Common myeloid progenitor, CD34-positive (primary cell): ENCODE measurements at regions not wholly inside any gene's neighbourhood (a gene's known extent, or its start where the extent isn't known, plus 50 kb on each side); places are given as distances from the start of the nearest gene placed in this dataset.
A peak's percentile ranks its signal among the peaks of the same experiment; 100 is the strongest.

Source experiments
- CTCF ChIA-PET: fragments of 350-600 bp; sonication (Branson Sonifier 250); formaldehyde crosslinking; loops from one replicate; lab custom pipeline; 2021; ENCODE audit warnings: antibody characterized with exemption; lab: Charles Lee
- POLR2A ChIA-PET: fragments of 350-600 bp; sonication (Branson Sonifier 250); formaldehyde crosslinking; loops from one replicate; lab custom pipeline; 2021; ENCODE audit warnings: antibody characterized with exemption; lab: Charles Lee
- DNase-seq, 3 donors: peaks; one replicate each; pipeline versions ENCODE4 v3.0.0 to v3.0.0-alpha.2; 2013
- H3K27ac ChIP-seq, 2 experiments: 1 replicate in 1 of 2; 2 replicates in 1 of 2; pipeline ENCODE4 v1.7.0; 2013; ENCODE audit warnings: inconsistent platforms in 2 of 2, low read length in 2 of 2, mild to moderate bottlenecking in 2 of 2, low read depth in 1 of 2, moderate library complexity in 1 of 2; ENCODE audit not compliant: severe bottlenecking in 2 of 2, insufficient read depth in 1 of 2, poor library complexity in 1 of 2
- H3K27me3 ChIP-seq, 5 experiments: replicated peaks in 2 of 5; 1 replicate in 3 of 5; 2 replicates in 2 of 5; pipeline versions ENCODE4 v1.6.1 to v1.7.0; 2013; ENCODE audit warnings: low read length in 4 of 5, mild to moderate bottlenecking in 2 of 5, moderate library complexity in 2 of 5, inconsistent platforms in 1 of 5; ENCODE audit not compliant: insufficient read depth in 5 of 5, control insufficient read depth in 4 of 5
- H3K36me3 ChIP-seq, 4 experiments: 1 replicate in 2 of 4; 2 replicates in 2 of 4; pipeline versions ENCODE4 v1.6.1 to v1.7.0; 2013; ENCODE audit warnings: low read length in 3 of 4, control low read depth in 1 of 4, mild to moderate bottlenecking in 1 of 4; ENCODE audit not compliant: control insufficient read depth in 4 of 4, insufficient read depth in 4 of 4
- H3K4me1 ChIP-seq, 4 experiments: 1 replicate in 3 of 4; 2 replicates in 1 of 4; pipeline versions ENCODE4 v1.6.1 to v1.7.1; 2013; ENCODE audit warnings: low read length in 3 of 4, mild to moderate bottlenecking in 3 of 4, control low read depth in 1 of 4, inconsistent platforms in 1 of 4, moderate library complexity in 1 of 4; ENCODE audit not compliant: control insufficient read depth in 4 of 4, insufficient read depth in 4 of 4; ENCODE audit errors: control extremely low read depth in 1 of 4
- H3K4me3 ChIP-seq, 7 experiments: 1 replicate in 4 of 7; 2 replicates in 3 of 7; pipeline versions ENCODE4 v1.5.1 to v1.7.0; 2013; ENCODE audit warnings: mild to moderate bottlenecking in 7 of 7, low read length in 6 of 7, moderate library complexity in 6 of 7, inconsistent platforms in 2 of 7, low read depth in 2 of 7, control low read depth in 1 of 7; ENCODE audit not compliant: insufficient read depth in 4 of 7, control insufficient read depth in 1 of 7; ENCODE audit errors: extremely low read depth in 1 of 7
- H3K9me3 ChIP-seq, 5 experiments: 1 replicate in 4 of 5; 2 replicates in 1 of 5; pipeline versions ENCODE4 v1.6.1 to v1.7.1; 2013; ENCODE audit warnings: low read length in 4 of 5, mild to moderate bottlenecking in 2 of 5, inconsistent platforms in 1 of 5, low read depth in 1 of 5, moderate library complexity in 1 of 5; ENCODE audit not compliant: control insufficient read depth in 4 of 5, insufficient read depth in 2 of 5; ENCODE audit errors: control extremely low read depth in 1 of 5
- WGBS: methylation state at CpG from one replicate; pipeline ENCODE4 v1.1.5; 2013; ENCODE audit not compliant: insufficient coverage; 5-methylcytosine and 5-hydroxymethylcytosine counted together

GRCh38 chrX:39308126-39308525 lies 506.9 kb downstream of the MID1IP1 start:
- Histone ChIP-seq H3K9me3 (peaks cover 0 to 4% (median 3%) of the 10 kb centered on the region in 5 experiments), H3K27ac (no peak overlapping the region), H3K27me3 (no peaks in the 10 kb centered on the region), H3K36me3 (no peaks in the 10 kb centered on the region), H3K4me1 (peaks cover 6 to 32% (median 13%) of the 10 kb centered on the region in 4 experiments), H3K4me3 (no peak overlapping the region)
- ChIA-PET CTCF (no interaction called here), POLR2A (no interaction called here)
- 71% methylated on average over 1 of the region's 1 CpG for WGBS
- no peak for DNase-seq

GRCh38 chrX:39309018-39309635 lies 507.9 kb downstream of the MID1IP1 start:
- no peaks in the 10 kb centered on the region for H3K36me3 ChIP-seq
- WGBS = 72% methylated on average over 4 of the region's 6 CpGs
- peaks cover 6 to 32% (median 13%) of the 10 kb centered on the region in 4 experiments for H3K4me1 ChIP-seq
- no peaks in the 10 kb centered on the region for H3K27me3 ChIP-seq
- DNase-seq = peak in 2 of 3 donors; percentile 34 to 46
- ChIA-PET POLR2A (no interaction called here), CTCF (interaction anchor here (0.7 kb wide), 1 partner anchor 133 kb away, joined by 3 read pairs; no protein-coding TSS in a partner anchor)
- H3K9me3 ChIP-seq = no peaks in the 10 kb centered on the region
- no peak overlapping the region for H3K4me3 ChIP-seq
- H3K27ac ChIP-seq = no peak overlapping the region

GRCh38 chrX:39309721-39310152 lies 508.5 kb downstream of the MID1IP1 start:
- Histone ChIP-seq H3K4me1 (peaks cover 6 to 32% (median 13%) of the 10 kb centered on the region in 4 experiments), H3K9me3 (no peaks in the 10 kb centered on the region), H3K4me3 (no peak overlapping the region), H3K36me3 (no peaks in the 10 kb centered on the region), H3K27me3 (no peaks in the 10 kb centered on the region), H3K27ac (no peak overlapping the region)
- DNase-seq = peak; percentile 46 to 75 (median 64)
- CTCF ChIA-PET = interaction anchor here (0.7 kb wide), 1 partner anchor 134 kb away, joined by 3 read pairs; no protein-coding TSS in a partner anchor
- WGBS = 36% methylated on average over 5 of the region's 7 CpGs
- POLR2A ChIA-PET = no interaction called here

GRCh38 chrX:39310891-39311290 lies 509.6 kb downstream of the MID1IP1 start:
- peaks cover 6 to 30% (median 13%) of the 10 kb centered on the region in 4 experiments for H3K4me1 ChIP-seq
- no peak overlapping the region for H3K27ac ChIP-seq
- ChIA-PET POLR2A (no interaction called here), CTCF (no interaction called here)
- H3K36me3 ChIP-seq = no peaks in the 10 kb centered on the region
- DNase-seq = no peak
- no peak overlapping the region for H3K4me3 ChIP-seq
- no peaks in the 10 kb centered on the region for H3K27me3 ChIP-seq
- WGBS = 92% methylated on average over 3 of the region's 4 CpGs
- no peaks in the 10 kb centered on the region for H3K9me3 ChIP-seq

- no peaks in the 10 kb centered on the region for H3K27me3 ChIP-seq
- H3K4me3 ChIP-seq = no peak overlapping the region
- no peaks in the 10 kb centered on the region for H3K9me3 ChIP-seq
- no peak for DNase-seq
- 7% methylated on average over 1 of the region's 2 CpGs for WGBS
- no peak overlapping the region for H3K27ac ChIP-seq
- ChIA-PET CTCF (no interaction called here), POLR2A (no interaction called here)
- no peaks in the 10 kb centered on the region for H3K36me3 ChIP-seq
- H3K4me1 ChIP-seq = peaks cover 6 to 30% (median 13%) of the 10 kb centered on the region in 4 experiments
Observed at GRCh38 chrX:39311646-39312045, 510.4 kb downstream of the MID1IP1 start.

- Histone ChIP-seq H3K36me3 (no peaks in the 10 kb centered on the region), H3K27me3 (no peaks in the 10 kb centered on the region), H3K4me3 (no peak overlapping the region), H3K4me1 (peaks cover 6 to 30% (median 13%) of the 10 kb centered on the region in 4 experiments), H3K9me3 (no peaks in the 10 kb centered on the region), H3K27ac (no peak overlapping the region)
- DNase-seq = no peak
- ChIA-PET POLR2A (no interaction called here), CTCF (no interaction called here)
- no CpG with 5 or more reads among the region's 1 CpG for WGBS
Observed at GRCh38 chrX:39313146-39313545, 511.9 kb downstream of the MID1IP1 start.

- ChIA-PET POLR2A (no interaction called here), CTCF (no interaction called here)
- no peaks in the 10 kb centered on the region for H3K36me3 ChIP-seq
- DNase-seq = no peak
- H3K27me3 ChIP-seq = no peaks in the 10 kb centered on the region
- WGBS = 95% methylated on average over 3 of the region's 6 CpGs
- no peak overlapping the region for H3K4me3 ChIP-seq
- H3K9me3 ChIP-seq = no peaks in the 10 kb centered on the region
- H3K4me1 ChIP-seq = no peaks in the 10 kb centered on the region
- H3K27ac ChIP-seq = no peak overlapping the region
Observed at GRCh38 chrX:39318506-39319343, 517.5 kb downstream of the MID1IP1 start.
